H1 (cell line): ENCODE measurements at regions not wholly inside any gene's neighbourhood (a gene's known extent, or its start where the extent isn't known, plus 50 kb on each side); places are given as distances from the start of the nearest gene placed in this dataset.

ENCODE experiments used
- CHD1 ChIP-seq: IDR thresholded peaks from 2 replicates; pipeline ENCODE4 v1.6.1; 2012; ENCODE audit warnings: low read depth, low read length, improper control_type of control experiment
- HDAC6 ChIP-seq: IDR thresholded peaks from one replicate; pipeline ENCODE4 v1.7.1; 2012; ENCODE audit warnings: low read depth, mild to moderate bottlenecking, inconsistent platforms, low read length, moderate library complexity
- KDM4A ChIP-seq: IDR thresholded peaks from one replicate; pipeline ENCODE4 v1.7.1; 2012; ENCODE audit warnings: low read depth, mild to moderate bottlenecking, moderate library complexity, low read length, inconsistent platforms; ENCODE audit not compliant: severe bottlenecking
- MAFK ChIP-seq: IDR thresholded peaks from 2 replicates; pipeline ENCODE4 v1.6.1; 2012; ENCODE audit warnings: low read depth, mild to moderate bottlenecking, improper control_type of control experiment, low read length
- POU5F1 ChIP-seq: IDR thresholded peaks from 2 replicates; pipeline ENCODE4 v1.6.1; 2011; ENCODE audit warnings: low read depth, mild to moderate bottlenecking, low read length, moderate library complexity
- RAD21 ChIP-seq, 2 experiments: IDR thresholded peaks in 1 of 2; conservative IDR thresholded peaks in 1 of 2; 2 replicates each; pipeline ENCODE4 v1.6.1; 2011; ENCODE audit warnings: low read depth in 2 of 2, low read length in 2 of 2, improper control_type of control experiment in 1 of 2, inconsistent platforms in 1 of 2, mild to moderate bottlenecking in 1 of 2, moderate library complexity in 1 of 2
- SP1 ChIP-seq: IDR thresholded peaks from 2 replicates; pipeline ENCODE4 v1.6.1; 2011; ENCODE audit warnings: low read depth, low read length
- SRF ChIP-seq: IDR thresholded peaks from 2 replicates; pipeline ENCODE4 v1.6.1; 2011; ENCODE audit warnings: mild to moderate bottlenecking, low read depth, low read length, moderate library complexity
- TBP ChIP-seq: IDR thresholded peaks from 2 replicates; pipeline ENCODE4 v1.6.1; 2011; ENCODE audit warnings: low read depth, low read length, improper control_type of control experiment
- TF ChIP-seq, protein P1 (sequence below): fragments of 300-600 bp; sonication (generic); IDR thresholded peaks from 2 replicates; pipeline ENCODE4 v1.7.1; 2012; ENCODE audit warnings: low read length, moderate library complexity, mild to moderate bottlenecking, inconsistent platforms; ENCODE audit not compliant: insufficient replicate concordance
- TF ChIP-seq, protein P2 (sequence below): IDR thresholded peaks from 2 replicates; pipeline ENCODE4 v1.6.1; 2012; ENCODE audit warnings: low read length, inconsistent platforms

- TF ChIP-seq, protein P1, sequence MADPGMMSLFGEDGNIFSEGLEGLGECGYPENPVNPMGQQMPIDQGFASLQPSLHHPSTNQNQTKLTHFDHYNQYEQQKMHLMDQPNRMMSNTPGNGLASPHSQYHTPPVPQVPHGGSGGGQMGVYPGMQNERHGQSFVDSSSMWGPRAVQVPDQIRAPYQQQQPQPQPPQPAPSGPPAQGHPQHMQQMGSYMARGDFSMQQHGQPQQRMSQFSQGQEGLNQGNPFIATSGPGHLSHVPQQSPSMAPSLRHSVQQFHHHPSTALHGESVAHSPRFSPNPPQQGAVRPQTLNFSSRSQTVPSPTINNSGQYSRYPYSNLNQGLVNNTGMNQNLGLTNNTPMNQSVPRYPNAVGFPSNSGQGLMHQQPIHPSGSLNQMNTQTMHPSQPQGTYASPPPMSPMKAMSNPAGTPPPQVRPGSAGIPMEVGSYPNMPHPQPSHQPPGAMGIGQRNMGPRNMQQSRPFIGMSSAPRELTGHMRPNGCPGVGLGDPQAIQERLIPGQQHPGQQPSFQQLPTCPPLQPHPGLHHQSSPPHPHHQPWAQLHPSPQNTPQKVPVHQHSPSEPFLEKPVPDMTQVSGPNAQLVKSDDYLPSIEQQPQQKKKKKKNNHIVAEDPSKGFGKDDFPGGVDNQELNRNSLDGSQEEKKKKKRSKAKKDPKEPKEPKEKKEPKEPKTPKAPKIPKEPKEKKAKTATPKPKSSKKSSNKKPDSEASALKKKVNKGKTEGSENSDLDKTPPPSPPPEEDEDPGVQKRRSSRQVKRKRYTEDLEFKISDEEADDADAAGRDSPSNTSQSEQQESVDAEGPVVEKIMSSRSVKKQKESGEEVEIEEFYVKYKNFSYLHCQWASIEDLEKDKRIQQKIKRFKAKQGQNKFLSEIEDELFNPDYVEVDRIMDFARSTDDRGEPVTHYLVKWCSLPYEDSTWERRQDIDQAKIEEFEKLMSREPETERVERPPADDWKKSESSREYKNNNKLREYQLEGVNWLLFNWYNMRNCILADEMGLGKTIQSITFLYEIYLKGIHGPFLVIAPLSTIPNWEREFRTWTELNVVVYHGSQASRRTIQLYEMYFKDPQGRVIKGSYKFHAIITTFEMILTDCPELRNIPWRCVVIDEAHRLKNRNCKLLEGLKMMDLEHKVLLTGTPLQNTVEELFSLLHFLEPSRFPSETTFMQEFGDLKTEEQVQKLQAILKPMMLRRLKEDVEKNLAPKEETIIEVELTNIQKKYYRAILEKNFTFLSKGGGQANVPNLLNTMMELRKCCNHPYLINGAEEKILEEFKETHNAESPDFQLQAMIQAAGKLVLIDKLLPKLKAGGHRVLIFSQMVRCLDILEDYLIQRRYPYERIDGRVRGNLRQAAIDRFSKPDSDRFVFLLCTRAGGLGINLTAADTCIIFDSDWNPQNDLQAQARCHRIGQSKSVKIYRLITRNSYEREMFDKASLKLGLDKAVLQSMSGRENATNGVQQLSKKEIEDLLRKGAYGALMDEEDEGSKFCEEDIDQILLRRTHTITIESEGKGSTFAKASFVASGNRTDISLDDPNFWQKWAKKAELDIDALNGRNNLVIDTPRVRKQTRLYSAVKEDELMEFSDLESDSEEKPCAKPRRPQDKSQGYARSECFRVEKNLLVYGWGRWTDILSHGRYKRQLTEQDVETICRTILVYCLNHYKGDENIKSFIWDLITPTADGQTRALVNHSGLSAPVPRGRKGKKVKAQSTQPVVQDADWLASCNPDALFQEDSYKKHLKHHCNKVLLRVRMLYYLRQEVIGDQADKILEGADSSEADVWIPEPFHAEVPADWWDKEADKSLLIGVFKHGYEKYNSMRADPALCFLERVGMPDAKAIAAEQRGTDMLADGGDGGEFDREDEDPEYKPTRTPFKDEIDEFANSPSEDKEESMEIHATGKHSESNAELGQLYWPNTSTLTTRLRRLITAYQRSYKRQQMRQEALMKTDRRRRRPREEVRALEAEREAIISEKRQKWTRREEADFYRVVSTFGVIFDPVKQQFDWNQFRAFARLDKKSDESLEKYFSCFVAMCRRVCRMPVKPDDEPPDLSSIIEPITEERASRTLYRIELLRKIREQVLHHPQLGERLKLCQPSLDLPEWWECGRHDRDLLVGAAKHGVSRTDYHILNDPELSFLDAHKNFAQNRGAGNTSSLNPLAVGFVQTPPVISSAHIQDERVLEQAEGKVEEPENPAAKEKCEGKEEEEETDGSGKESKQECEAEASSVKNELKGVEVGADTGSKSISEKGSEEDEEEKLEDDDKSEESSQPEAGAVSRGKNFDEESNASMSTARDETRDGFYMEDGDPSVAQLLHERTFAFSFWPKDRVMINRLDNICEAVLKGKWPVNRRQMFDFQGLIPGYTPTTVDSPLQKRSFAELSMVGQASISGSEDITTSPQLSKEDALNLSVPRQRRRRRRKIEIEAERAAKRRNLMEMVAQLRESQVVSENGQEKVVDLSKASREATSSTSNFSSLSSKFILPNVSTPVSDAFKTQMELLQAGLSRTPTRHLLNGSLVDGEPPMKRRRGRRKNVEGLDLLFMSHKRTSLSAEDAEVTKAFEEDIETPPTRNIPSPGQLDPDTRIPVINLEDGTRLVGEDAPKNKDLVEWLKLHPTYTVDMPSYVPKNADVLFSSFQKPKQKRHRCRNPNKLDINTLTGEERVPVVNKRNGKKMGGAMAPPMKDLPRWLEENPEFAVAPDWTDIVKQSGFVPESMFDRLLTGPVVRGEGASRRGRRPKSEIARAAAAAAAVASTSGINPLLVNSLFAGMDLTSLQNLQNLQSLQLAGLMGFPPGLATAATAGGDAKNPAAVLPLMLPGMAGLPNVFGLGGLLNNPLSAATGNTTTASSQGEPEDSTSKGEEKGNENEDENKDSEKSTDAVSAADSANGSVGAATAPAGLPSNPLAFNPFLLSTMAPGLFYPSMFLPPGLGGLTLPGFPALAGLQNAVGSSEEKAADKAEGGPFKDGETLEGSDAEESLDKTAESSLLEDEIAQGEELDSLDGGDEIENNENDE, result no peak
- TF ChIP-seq SRF (no peak), RAD21 (IDR thresholded peaks at IDR 0.05 in 1 of 2, conservative IDR thresholded peaks at IDR 0.05 in 1 of 2; ENCODE audit: low read depth in 2 of 2, low read length in 2 of 2) (no peak), SP1 (no peak), HDAC6 (no peak), CHD1 (no peak), POU5F1 (no peak), KDM4A (no peak), MAFK (no peak), TBP (no peak)
- TF ChIP-seq, protein P2, sequence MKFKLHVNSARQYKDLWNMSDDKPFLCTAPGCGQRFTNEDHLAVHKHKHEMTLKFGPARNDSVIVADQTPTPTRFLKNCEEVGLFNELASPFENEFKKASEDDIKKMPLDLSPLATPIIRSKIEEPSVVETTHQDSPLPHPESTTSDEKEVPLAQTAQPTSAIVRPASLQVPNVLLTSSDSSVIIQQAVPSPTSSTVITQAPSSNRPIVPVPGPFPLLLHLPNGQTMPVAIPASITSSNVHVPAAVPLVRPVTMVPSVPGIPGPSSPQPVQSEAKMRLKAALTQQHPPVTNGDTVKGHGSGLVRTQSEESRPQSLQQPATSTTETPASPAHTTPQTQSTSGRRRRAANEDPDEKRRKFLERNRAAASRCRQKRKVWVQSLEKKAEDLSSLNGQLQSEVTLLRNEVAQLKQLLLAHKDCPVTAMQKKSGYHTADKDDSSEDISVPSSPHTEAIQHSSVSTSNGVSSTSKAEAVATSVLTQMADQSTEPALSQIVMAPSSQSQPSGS, result no peak
Observed at GRCh38 chr17:12247761-12248160, 227.1 kb downstream of the MAP2K4 start (continued).
